ENCODE measurements at regions not wholly inside any gene's neighbourhood (a gene's known extent, or its start where the extent isn't known, plus 50 kb on each side); places are given as distances from the start of the nearest gene placed in this dataset.

DNA sequence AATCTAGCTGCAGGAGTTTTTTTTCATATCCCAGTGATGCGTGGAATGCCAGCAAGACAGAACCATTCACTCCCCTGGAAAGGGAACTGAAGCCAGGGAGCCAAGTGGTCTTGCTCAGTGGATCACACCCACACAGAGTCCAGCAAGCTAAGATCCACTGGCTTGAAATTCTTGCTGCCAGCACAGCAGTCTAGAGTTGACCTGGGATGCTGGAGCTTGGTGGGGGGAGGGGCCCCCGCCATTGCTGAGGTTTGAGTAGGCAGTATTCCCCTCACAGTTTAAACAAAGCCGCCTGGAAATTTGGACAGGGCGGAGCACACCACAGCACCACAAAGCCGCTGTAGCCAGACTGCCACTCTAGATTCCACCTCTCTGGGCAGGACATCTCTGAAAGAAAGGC is 86.9 kb upstream of the STXBP6 start:
- H3K4me3 ChIP-seq (ENCODE audit: insufficient read depth, low read depth, low read length), result no peak overlapping the region
- no peaks in the 10 kb centered on the region for H4K20me1 ChIP-seq (ENCODE audit: insufficient read depth, low read length)
- no peak overlapping the region for H2AFZ ChIP-seq (ENCODE audit: low read depth, low read length)
- H3K27me3 ChIP-seq (ENCODE audit: insufficient read depth, low read length), result peaks cover 9% of the 10 kb centered on the region
- no peak overlapping the region for H3K27ac ChIP-seq (ENCODE audit: low read depth, low read length)
- Mint-ChIP-seq H3K27me3 (ENCODE audit: low read depth, unreplicated experiment) (peaks cover 1% of the 10 kb centered on the region), H3K4me1 (ENCODE audit: low read depth, unreplicated experiment) (peaks cover 38% of the 10 kb centered on the region), H3K36me3 (ENCODE audit: low read depth, unreplicated experiment) (no peaks in the 10 kb centered on the region), H3K4me3 (ENCODE audit: unreplicated experiment) (peak overlapping the region; percentile 13), H3K9me3 (ENCODE audit: unreplicated experiment) (peaks cover 3% of the 10 kb centered on the region), H3K27ac (ENCODE audit: unreplicated experiment) (peak overlapping the region; percentile 82)
- FAIRE-seq (no peak), DNase-seq (ENCODE audit: low read depth) (no peak)
- H3K4me2 ChIP-seq (ENCODE audit: low read length), result no peak overlapping the region
- no peaks in the 10 kb centered on the region for H3K4me1 ChIP-seq (ENCODE audit: insufficient read depth, low read length)
- H3K36me3 ChIP-seq (ENCODE audit: insufficient read depth, low read length), result no peaks in the 10 kb centered on the region
- no peaks in the 10 kb centered on the region for H3K9me3 ChIP-seq (ENCODE audit: insufficient read depth, low read depth, low read length)
- no peaks in the 10 kb centered on the region for H3K79me2 ChIP-seq (ENCODE audit: insufficient read depth, low read length)
- no peak overlapping the region for H3K9ac ChIP-seq (ENCODE audit: low read length)
- no peak for TF ChIP-seq EZH2 (IDR thresholded peaks at IDR 0.05; ENCODE audit: insufficient read depth, low read length)
- TF ChIP-seq, protein P1, sequence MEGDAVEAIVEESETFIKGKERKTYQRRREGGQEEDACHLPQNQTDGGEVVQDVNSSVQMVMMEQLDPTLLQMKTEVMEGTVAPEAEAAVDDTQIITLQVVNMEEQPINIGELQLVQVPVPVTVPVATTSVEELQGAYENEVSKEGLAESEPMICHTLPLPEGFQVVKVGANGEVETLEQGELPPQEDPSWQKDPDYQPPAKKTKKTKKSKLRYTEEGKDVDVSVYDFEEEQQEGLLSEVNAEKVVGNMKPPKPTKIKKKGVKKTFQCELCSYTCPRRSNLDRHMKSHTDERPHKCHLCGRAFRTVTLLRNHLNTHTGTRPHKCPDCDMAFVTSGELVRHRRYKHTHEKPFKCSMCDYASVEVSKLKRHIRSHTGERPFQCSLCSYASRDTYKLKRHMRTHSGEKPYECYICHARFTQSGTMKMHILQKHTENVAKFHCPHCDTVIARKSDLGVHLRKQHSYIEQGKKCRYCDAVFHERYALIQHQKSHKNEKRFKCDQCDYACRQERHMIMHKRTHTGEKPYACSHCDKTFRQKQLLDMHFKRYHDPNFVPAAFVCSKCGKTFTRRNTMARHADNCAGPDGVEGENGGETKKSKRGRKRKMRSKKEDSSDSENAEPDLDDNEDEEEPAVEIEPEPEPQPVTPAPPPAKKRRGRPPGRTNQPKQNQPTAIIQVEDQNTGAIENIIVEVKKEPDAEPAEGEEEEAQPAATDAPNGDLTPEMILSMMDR (IDR thresholded peaks at IDR 0.05; ENCODE audit: insufficient read depth, low read depth, low read length), result no peak

- Histone ChIP-seq H3K36me3 (ENCODE audit: insufficient read depth, low read length) (no peaks in the 10 kb centered on the region), H3K9ac (ENCODE audit: low read length) (no peak overlapping the region), H4K20me1 (ENCODE audit: insufficient read depth, low read length) (no peaks in the 10 kb centered on the region), H2AFZ (ENCODE audit: low read depth, low read length) (no peak overlapping the region), H3K4me2 (ENCODE audit: low read length) (no peak overlapping the region), H3K4me3 (ENCODE audit: insufficient read depth, low read depth, low read length) (no peak overlapping the region), H3K27me3 (ENCODE audit: insufficient read depth, low read length) (peaks cover 14% of the 10 kb centered on the region), H3K9me3 (ENCODE audit: insufficient read depth, low read depth, low read length) (no peaks in the 10 kb centered on the region), H3K79me2 (ENCODE audit: insufficient read depth, low read length) (no peaks in the 10 kb centered on the region), H3K4me1 (ENCODE audit: insufficient read depth, low read length) (no peaks in the 10 kb centered on the region), H3K27ac (ENCODE audit: low read depth, low read length) (no peak overlapping the region)
- Mint-ChIP-seq H3K4me1 (ENCODE audit: low read depth, unreplicated experiment) (peaks cover 36% of the 10 kb centered on the region), H3K27me3 (ENCODE audit: low read depth, unreplicated experiment) (no peaks in the 10 kb centered on the region), H3K27ac (ENCODE audit: unreplicated experiment) (no peak overlapping the region), H3K4me3 (ENCODE audit: unreplicated experiment) (no peak overlapping the region), H3K36me3 (ENCODE audit: low read depth, unreplicated experiment) (no peaks in the 10 kb centered on the region), H3K9me3 (ENCODE audit: unreplicated experiment) (peaks cover 3% of the 10 kb centered on the region)
- DNase-seq (ENCODE audit: low read depth) (no peak), FAIRE-seq (no peak)
- TF ChIP-seq, protein P1 (IDR thresholded peaks at IDR 0.05; ENCODE audit: insufficient read depth, low read depth, low read length), result no peak
- TF ChIP-seq EZH2 (IDR thresholded peaks at IDR 0.05; ENCODE audit: insufficient read depth, low read length), result no peak
Measured at GRCh38 chr14:25134184-25134583, 84.2 kb upstream of the STXBP6 start.

DNA sequence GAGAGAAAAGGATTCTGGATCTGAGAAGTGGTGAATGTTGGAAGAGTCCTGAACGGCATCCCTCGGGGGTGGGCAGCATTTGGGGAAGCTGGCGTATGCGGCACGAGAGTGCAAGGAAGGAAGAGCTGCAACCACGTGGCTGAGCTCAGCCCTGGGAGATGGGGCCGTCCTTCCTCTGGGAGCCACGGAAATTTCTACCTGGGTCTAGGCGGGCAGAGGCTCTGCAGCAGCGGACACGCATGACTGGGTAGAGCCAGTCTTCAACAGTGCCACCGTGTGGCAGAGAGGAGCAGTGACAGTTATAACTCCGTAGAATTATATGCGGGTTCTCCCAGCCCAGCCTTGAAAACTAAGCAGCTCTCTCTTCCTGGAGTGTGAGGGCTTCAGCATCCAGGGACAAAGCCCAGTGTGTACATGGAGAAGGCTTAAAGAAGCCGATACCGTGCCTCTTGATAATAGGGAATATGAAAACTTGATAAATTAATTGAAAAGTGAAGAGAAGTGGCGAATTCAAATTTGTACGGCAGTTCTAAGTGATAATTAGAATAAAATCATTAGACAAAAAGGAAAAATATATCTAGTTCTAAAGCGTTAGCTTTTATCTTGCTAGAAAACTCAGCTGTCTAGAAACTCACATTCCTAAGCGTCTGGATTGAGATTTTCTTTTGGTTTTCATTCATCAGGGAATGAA is 82.9 kb upstream of the STXBP6 start:
- Histone ChIP-seq H3K4me3 (ENCODE audit: insufficient read depth, low read depth, low read length) (no peak overlapping the region), H2AFZ (ENCODE audit: low read depth, low read length) (peak overlapping the region; percentile 57), H3K27ac (ENCODE audit: low read depth, low read length) (no peak overlapping the region), H3K36me3 (ENCODE audit: insufficient read depth, low read length) (no peaks in the 10 kb centered on the region), H4K20me1 (ENCODE audit: insufficient read depth, low read length) (no peaks in the 10 kb centered on the region), H3K9me3 (ENCODE audit: insufficient read depth, low read depth, low read length) (no peaks in the 10 kb centered on the region), H3K4me1 (ENCODE audit: insufficient read depth, low read length) (no peaks in the 10 kb centered on the region), H3K4me2 (ENCODE audit: low read length) (peak overlapping the region; percentile 70), H3K27me3 (ENCODE audit: insufficient read depth, low read length) (peaks cover 14% of the 10 kb centered on the region), H3K79me2 (ENCODE audit: insufficient read depth, low read length) (no peaks in the 10 kb centered on the region), H3K9ac (ENCODE audit: low read length) (no peak overlapping the region)
- H3K27me3 Mint-ChIP-seq (ENCODE audit: low read depth, unreplicated experiment), result no peaks in the 10 kb centered on the region
- H3K4me1 Mint-ChIP-seq (ENCODE audit: low read depth, unreplicated experiment), result peaks cover 36% of the 10 kb centered on the region
- no peak for FAIRE-seq
- peak overlapping the region; percentile 98 for H3K27ac Mint-ChIP-seq (ENCODE audit: unreplicated experiment)
- DNase-seq (ENCODE audit: low read depth), result peak; percentile 23
- H3K4me3 Mint-ChIP-seq (ENCODE audit: unreplicated experiment), result peak overlapping the region; percentile 73
- no peaks in the 10 kb centered on the region for H3K36me3 Mint-ChIP-seq (ENCODE audit: low read depth, unreplicated experiment)
- H3K9me3 Mint-ChIP-seq (ENCODE audit: unreplicated experiment), result no peaks in the 10 kb centered on the region
- TF ChIP-seq, protein P1 (IDR thresholded peaks at IDR 0.05; ENCODE audit: insufficient read depth, low read depth, low read length), result peak; percentile 73
- TF ChIP-seq EZH2 (IDR thresholded peaks at IDR 0.05; ENCODE audit: insufficient read depth, low read length), result no peak

Measured in astrocyte (in vitro differentiated cells and primary cell).